Prostate gland (tissue), 2 donors: ENCODE measurements at regions not wholly inside any gene's neighbourhood (a gene's known extent, or its start where the extent isn't known, plus 50 kb on each side); places are given as distances from the start of the nearest gene placed in this dataset.

Source experiments
- POLR2A ChIP-seq: fragments of 450-650 bp; IDR thresholded peaks from one replicate; pipeline ENCODE4 v1.6.1; 2016; ENCODE audit warnings: antibody characterized with exemption, mild to moderate bottlenecking
- POLR2AphosphoS5 ChIP-seq: sonication (generic); formaldehyde crosslinking; IDR thresholded peaks from one replicate; pipeline ENCODE4 v1.6.1; 2017; ENCODE audit warnings: antibody characterized with exemption
- TF ChIP-seq, protein P1 (sequence below), 4 experiments: fragments of 200-600 bp in 2 of 4; fragments of 450-650 bp in 2 of 4; sonication (generic) in 2 of 4; IDR thresholded peaks; 1 replicate in 3 of 4; 2 replicates in 1 of 4; pipeline ENCODE4 v1.5.1; 2016 to 2019; ENCODE audit warnings: antibody characterized with exemption in 4 of 4, mild to moderate bottlenecking in 2 of 4, moderate library complexity in 2 of 4

DNA sequence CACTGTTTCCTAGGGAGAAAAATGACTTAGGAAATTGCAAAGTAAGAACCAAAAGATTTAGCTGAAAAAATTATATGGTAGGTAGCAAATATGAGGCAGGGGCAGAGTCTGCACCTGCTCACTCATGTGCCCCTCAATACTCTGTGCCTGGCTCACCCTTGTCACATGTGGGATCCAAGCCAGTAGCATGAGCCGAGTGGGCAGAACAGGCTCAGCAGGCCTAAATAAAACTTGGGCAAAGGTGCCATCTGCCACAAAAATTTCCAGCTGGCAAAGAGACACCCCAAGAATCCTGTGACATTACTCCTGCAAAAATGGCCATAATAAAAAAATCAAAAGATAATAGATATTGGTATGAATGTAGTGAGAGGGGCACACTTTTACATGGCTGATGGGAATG is 1321.2 kb downstream of the NCAM2 start:
- TF ChIP-seq, protein P1, sequence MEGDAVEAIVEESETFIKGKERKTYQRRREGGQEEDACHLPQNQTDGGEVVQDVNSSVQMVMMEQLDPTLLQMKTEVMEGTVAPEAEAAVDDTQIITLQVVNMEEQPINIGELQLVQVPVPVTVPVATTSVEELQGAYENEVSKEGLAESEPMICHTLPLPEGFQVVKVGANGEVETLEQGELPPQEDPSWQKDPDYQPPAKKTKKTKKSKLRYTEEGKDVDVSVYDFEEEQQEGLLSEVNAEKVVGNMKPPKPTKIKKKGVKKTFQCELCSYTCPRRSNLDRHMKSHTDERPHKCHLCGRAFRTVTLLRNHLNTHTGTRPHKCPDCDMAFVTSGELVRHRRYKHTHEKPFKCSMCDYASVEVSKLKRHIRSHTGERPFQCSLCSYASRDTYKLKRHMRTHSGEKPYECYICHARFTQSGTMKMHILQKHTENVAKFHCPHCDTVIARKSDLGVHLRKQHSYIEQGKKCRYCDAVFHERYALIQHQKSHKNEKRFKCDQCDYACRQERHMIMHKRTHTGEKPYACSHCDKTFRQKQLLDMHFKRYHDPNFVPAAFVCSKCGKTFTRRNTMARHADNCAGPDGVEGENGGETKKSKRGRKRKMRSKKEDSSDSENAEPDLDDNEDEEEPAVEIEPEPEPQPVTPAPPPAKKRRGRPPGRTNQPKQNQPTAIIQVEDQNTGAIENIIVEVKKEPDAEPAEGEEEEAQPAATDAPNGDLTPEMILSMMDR (IDR thresholded peaks at IDR 0.05) = no peak
- no peak for TF ChIP-seq POLR2AphosphoS5
- TF ChIP-seq POLR2A = no peak
